T-helper 1 cell (primary cell): ENCODE measurements at regions not wholly inside any gene's neighbourhood (a gene's known extent, or its start where the extent isn't known, plus 50 kb on each side); places are given as distances from the start of the nearest gene placed in this dataset.

ENCODE experiments used
- DNase-seq, 5 donors: peaks; one replicate each; pipeline ENCODE4 v3.0.0-alpha.2; 2012 to 2020

DNA sequence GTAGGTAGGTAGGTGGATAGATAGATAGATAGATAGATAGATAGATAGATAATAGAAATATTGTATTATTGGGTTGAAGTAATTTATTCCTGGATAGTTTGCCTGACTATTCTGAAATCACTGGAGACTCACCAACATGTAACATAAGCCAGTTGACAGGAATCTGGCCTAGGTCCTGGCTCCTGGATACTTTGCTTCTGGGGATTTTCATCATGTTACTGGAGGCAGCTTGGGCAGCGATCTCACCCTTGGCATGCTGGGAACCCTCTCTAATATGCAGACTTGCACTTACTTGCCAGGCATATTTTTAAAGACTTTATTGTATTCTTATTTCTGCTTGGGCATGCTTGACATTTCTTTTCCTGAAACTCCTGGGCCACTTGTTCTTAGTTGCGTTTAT lies 709.1 kb upstream of the FZD8 start:
- no peak for DNase-seq

DNA sequence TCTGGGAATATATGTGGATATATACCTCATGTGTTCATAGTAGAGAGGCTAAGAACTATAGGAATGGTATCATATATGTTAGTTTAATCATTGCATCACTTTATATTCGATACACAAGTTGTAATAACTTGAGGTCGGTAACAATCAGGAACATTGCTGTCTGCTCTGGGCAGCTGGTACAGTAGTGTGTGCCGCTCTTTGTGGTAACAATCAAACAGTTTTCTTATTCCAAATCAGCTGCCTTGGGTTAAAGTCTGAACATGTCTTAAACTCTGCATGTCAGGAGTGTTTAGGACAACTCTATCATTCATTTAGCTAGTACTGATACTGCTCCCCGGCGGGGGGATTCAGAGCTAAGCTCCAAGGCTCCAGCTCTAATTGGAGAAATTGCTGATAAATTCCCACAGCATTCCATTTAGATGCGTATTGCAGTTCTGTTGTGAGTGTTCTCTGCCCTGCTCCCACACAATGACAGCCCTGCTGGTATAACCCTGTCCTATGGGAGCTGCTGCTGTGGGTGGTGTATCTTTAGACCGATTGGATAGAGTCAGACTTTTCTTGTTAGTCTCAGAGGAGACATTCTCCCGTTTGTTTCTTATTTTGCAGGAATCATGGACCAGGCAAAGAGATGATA lies 707.5 kb upstream of the FZD8 start:
- no peak for DNase-seq

DNA sequence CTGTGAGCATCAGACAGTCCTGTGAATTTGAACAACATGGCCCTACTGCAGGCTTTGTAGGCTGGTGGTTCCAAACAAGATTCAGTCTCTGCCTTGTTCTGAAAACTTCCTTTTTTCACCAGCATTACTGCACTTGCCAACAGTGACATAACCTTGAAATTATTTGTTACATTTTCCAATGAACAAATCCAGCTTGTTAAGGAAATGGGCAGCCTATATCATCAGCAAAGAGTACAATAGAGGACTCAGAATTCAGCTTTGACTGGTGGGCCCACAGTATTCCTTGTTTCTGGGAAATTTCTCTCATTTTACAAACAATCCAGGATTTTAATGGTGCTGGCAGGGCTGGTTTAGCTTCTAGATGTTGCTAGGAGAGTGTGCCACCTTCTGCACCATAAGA lies 703.7 kb upstream of the FZD8 start:
- DNase-seq = no peak

DNA sequence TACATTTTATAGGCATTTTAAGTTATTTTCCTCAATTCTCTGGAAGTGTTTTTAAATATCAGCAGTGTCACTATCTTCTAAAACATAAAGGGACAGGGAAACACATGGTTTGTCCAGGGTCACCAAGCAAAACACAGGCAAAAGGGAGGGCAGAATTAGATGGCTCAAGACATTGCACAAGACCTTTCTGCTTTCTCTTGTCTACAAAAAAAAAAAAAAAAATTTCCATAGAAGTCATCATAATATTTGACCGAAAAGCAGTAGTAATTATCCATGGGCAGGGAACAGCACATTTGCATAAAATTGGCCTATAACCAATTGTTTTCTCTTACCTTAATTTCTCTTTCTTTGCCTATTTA lies 703.1 kb upstream of the FZD8 start:
- no peak for DNase-seq

DNA sequence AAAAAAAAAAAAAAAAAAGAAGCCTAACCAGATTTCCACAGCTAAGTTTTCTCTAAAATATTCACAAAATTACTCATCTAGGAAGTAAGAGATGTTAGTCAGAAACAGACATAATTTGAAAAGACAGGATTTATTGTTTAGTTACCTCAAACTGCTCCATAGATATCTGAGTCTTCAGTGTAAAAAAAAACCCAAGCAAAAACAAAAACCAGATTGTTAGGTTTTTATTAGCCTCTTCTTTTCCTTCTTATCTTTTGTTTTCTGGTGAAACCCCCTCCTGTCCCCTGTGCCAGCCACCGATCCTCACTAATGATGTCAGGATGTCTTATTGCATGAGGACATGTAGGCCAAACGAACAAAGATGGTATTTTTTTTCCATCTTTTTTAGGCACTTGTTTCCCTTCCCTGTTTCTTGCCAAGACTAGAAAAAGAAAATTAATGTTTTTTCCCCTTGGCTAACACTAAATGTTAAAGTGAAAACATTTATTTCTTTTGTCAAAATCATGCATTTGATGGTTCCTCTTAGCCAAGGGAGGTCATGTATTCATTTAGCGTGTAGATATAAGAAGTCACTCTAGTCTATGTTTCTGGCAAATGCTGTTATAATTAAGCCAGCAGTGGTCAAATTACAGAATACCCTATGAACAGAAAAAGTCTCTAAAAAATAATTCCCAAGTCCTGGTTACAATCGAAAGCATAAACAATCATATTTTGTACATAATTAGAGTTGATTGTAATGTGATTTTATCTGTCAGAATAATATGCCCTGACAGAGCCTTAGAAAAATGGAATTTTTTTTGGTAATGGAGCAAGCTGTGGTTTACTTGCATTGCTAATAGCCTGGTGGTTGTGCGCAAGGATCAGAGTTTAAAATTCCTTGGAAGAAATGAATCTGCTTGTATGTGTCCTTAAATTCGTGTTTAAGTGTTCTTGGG lies 702.4 kb upstream of the FZD8 start:
- DNase-seq = no peak

DNA sequence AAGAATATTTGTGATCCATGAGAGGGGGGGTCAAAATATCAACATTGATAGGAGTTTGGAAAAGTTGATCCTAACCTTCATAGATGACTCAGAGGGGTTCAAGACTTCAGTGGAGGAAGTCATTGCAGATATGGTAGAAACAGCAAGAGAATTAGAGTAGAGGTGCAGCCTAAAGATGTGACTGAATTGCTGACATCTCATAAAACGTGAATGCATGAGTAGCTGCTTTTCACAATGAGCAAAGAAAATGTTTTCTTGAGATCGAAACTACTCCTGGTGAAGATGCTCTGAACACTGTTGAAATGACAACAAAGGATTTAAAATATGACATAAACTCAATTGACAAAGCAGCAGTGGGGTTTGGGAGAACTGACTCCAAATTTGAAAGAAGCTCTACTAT lies 700.7 kb upstream of the FZD8 start:
- no peak for DNase-seq

DNA sequence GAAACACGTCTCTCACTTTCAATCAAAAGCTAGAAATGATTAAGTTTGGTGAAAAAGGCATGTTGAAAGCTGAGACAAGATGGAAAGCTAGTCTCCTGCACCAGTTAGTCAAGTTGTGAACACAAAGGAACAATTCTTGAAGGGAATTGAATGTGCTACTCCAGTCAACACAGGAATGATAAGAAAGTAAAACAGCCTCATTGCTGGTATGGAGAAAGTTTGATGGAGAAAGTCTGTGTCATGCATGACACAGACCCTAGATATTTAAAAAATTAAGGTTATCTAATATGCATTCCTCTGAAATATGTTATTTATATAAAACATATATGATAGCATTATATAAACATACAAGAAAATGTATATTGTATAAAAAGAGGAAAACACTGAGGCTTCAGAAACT lies 699.4 kb upstream of the FZD8 start:
- no peak for DNase-seq

DNA sequence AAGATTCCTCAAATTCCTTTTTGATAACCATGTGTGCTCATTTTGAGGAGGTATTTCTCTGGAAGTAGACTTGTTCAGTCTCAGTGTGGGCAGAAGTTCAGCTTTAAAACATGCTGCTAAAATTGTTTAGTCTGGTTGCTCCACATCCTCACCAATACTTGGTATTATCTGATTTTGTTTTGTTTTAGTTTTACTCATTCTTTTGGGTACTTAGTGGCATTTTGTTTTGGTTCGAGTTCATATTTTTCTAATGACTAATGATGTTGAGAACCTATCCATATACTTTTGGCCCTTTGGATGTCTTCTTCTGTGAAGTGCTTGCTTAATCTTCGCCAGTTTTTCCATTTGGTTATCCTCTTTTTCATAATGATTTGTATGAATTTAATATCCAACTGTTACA lies 694.2 kb upstream of the FZD8 start:
- DNase-seq = no peak

DNA sequence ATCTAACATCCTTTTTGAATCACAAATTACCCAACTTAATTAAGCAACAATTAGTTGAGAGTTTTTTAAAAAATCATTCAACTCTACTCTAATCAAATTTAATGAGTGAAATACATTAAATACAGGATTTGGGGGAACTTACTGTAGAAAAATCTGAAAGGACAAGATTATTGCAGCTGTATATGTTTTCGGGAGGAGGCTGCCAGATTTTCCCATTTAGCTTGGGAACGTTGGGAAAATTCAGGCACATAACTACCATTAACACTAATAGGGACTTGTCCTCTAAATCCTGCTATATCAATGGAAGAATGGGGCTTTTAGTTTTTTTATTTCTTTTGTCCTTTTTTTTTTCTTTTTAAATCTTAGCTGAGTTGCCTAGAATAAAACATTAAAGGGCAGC lies 691.4 kb upstream of the FZD8 start:
- DNase-seq = no peak

DNA sequence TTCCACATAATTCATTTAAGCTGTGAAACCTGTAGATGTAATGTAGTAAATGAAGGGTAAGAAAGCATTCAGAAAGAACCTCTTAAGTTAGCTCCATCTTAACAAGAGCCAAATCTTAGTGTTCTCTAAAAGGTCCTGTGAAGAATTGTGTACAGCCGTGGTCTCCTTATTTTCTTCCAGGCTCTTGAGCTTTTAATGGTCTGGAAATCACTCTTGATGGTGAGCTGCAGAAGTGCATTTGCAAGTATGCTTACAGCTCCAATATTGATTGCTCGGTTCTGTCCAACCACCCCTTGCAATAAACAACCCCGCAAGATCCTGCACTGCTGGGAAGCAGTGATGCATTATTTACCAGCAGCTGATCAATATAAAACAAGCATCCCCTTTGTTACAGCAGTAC lies 690.8 kb upstream of the FZD8 start:
- DNase-seq = no peak

DNA sequence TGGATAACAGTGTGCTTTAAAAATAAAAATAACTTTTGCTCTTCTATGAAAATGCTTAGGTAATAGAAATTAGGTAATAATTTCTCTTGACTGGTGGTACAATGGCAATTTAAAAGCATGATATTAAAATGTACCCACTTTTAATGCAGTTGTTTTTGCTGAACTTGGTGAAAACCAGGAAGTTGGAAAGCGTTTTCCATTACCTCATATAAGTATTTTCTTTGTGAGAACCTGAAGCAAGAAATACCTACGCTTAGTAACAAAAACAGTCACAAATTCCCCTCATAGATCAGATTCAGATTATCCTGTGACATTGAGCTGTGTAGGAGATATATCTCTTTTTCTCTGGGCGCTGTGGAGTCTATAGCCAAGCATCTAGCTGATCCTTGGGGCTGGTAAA lies 689.0 kb upstream of the FZD8 start:
- DNase-seq = no peak

DNA sequence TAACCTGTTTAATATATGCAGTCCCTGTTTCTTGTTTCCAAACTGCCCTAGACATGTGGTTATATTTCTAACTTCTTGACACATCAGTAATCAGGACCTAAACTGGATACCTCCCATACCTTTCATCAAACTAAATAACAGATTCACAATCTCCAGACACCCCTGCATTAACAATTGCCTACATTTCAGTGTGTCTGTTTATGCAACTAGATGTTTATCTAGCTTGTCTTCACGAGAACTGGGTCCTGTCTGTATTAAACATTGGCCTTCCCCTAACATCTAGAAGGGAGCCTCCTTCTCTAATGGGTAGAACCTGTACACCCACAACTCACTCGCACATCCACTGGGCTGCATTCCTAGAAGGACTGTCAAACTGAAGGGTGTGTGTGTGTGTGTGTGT lies 683.7 kb upstream of the FZD8 start:
- DNase-seq = no peak

DNA sequence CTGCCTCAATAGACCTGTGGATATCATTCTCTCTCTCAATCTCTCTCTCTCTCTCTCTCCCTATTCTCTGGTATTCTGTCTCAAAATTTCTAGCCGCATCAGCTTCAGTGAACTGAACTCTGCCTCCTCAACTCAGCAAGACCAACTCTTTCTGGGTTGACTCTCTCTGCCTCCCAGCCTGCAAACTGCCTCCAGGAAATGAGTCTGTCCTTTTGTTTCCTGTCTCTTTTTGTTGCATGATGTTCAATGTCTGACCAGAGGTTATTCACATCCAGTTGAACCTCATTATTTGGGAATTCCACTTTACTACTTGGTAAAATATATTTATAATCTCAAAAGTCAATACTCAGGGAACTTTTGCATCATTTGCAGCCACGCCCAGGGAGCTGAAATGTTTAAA lies 682.7 kb upstream of the FZD8 start:
- no peak for DNase-seq

DNA sequence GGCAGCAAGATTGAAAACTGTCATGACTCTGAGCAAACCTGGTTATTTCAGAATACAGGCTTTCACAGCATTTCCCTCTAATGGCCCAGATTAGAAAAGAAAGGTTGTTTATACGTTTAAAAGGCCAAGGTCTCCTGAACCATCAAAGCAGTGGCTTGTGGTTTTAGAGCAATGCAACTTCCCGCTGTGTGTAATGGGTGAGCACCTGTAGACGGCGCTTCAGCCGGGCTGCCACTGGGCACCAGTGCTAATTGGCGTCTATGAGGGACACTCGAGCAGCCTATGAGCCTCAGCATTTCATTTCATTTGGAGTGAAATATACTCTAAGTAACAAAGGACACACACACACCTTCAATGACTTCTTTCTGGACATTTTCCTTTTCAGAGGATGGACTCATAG lies 671.0 kb upstream of the FZD8 start:
- no peak for DNase-seq

DNA sequence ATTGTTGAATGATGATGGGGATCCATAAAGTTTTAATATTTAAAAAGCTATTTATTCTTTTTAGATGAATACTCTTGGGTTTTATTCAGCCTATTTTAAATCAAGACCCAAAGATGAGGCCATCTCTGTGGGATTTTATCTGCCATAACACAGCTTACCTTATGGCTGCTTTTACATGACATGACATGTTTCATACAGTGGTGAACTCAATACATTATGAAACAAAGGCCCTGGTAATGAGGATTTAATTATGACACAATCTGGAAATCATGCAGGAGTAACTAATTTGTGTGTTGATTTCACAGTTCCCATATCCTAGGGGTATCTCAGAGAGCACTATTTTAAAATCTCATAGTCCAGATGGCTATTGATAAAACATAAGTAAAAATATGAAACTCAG lies 661.8 kb upstream of the FZD8 start:
- no peak for DNase-seq

DNA sequence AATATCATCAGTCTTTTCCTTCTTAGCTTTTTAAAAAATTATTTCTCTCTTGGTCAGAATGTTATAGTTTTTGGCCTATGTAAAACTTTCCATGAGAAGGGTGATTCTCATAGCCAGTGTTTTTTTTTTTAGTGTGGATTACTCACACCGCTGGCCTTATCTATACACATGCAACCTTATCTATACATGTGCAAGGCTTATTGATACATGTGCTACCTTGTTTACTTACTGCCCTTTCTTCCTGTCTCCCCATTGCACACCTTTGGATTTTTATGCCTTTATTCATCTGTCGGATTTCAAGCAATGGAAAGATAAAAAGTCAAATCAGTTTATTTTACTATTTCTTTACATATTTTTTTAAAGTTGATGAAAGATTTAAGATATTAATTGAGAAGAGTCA lies 660.0 kb upstream of the FZD8 start:
- DNase-seq = no peak

DNA sequence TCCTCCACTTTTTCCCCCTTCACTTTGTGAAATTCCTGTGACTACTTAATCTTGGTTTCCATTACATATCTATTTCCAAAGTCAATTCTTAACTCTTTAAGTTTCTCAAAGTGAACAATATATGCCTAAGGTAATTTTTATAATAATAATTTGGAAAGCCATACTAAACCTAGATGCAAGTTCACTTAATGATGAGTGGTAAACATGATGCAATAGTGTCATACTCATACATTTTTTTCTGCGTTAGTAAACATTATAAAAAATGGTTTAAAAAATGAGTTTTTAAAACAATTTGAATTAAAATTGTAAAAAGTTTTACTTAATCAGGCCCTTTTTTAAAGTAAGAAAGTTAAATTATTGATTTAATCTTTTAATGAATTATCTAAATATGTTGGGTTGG lies 659.4 kb upstream of the FZD8 start:
- no peak for DNase-seq

DNA sequence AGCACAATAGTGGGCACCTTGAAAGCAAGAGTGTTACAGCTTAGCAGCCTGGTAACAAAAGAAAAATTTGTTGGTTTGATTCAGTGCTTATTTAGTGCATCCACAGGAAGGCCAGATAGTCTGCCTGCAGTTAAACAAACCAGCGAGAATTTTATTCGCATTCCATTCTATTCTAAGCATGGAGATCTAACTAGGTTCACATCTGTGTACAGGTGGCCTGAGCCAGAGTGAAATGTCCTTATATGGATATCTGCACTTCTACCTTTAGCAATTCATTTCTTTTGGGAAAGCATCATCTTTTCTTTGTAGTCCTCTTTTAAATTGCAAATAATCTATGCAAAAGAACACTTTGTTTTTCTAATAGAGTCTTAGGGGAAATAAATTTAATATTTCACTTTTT lies 659.0 kb upstream of the FZD8 start:
- no peak for DNase-seq

DNA sequence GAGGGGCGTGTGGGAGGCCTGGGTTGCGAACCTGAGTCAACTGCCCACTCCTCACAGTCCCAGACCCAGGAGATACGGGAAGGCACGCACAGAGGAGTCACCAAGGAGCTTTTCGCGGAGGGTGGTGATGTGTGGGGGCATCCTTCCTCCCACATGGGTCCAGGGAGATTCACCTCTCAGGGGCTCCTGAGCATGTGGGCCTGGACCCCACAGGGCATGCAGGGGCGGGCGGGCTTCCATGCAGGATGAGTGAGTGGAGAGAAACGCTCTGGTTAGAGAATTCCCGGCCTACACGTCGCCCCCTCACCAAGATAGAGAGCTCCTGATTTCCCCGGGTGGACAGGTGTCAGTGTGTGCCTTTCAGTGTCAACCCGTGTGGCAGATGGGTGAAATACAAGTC lies 641.7 kb upstream of the FZD8 start:
- DNase-seq = no peak

DNA sequence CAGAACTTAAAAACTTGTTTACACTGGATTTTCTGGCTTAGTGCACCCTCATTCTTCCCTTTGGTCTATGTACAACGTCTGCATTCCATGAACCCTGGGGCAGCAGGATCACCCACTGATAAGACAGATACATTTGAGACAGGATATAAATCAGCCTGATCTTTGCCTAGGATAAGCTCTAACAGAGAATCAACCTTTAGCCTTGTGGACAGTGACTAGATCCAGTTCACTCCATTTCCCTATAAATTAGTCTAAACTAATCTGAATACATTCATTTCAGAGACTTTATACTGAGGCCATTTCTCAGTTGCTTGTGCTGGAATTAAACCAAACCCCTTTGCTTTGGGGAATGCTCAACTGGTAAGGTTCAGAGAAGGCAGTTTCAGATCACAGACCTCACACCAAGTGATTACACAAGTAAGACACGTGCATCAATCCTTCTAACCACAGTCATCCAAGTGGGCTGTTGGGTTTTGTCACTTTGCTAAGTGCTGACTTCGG lies 639.8 kb upstream of the FZD8 start:
- DNase-seq = no peak

DNA sequence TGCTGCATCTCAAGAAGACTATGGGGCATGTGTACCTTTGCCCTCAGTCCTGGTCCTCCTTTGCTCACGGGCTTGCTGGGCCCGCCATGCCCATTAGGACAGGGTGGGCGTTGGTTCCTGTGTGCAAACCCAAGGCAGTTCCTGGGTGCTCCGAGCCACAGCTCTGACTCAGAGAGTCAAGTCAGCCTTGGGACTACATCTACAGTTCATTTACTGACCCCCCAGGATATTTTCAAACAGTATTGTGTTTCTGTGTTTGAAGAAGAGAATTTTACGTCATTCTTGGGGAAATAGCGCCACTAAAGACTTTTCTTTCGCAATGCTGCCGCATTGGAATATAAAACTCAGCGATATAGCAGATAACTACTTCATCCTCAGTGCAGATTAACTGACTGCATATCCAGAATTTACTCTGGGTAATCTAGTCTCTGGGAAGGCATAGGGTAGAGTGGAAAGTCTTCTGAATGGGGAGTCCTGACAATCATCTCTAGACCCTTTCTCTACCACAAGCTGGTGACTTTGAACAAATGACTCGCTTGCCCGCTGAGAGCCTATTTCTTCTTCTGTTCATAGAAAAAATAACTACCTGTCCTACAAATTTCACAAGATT lies 638.9 kb upstream of the FZD8 start:
- DNase-seq = no peak

DNA sequence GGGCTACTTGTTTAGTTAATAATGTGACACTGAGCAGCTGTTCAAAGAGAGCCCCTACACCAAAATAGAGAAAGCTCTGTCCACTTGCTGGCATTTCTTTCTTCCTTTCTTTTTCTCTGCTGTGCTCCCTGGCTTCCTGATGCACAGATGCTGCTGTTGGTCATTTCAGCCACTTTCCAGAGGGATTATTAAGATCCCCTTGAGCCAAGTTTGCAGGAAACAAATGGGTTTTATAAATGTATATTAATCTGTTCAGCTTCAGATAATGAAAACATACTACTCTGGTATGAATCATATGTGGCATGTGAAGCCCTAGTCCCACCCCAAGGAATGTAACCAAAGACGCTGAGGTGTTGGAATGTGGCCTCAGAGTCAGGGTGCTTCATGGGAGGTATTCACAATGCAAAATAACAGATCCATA lies 638.2 kb upstream of the FZD8 start:
- DNase-seq = no peak

DNA sequence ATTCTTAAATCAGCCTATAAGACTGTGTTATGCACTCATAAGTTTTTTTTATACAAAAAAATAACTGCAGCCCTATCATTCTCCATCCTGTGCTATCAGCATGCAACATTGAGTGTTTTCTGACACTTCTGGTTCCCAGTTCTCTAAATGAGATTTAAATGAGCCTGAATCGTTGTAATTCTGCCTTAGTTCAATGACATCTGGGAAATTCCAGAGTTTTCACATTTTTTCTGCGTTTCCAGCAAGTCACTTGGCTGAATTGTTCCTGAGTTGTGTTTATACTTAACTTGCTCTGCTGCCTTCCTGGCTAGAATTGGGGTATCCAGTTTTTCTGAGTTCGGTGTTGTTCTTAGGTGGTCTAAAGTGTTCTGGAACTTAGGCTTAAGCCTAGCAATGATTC lies 636.1 kb upstream of the FZD8 start:
- no peak for DNase-seq

DNA sequence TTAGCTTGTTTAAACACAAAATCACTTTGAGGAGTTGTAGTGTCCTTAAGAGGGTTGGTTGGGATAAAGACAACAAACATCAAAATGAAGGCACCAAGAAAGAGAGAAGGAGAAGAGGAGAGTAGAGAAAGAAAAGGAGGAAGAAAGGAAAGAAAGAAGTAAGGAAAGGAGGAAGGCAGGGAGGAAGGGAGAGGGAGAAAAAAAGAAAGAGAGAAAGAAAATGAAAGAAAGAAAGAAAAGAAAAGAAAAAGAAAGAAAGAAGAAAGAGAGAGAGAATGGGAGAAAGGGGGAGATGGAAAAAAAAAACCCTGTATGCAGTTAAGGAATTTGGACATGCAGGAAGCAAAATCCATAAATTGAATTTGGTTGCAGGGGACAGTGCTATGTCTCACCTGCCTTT lies 635.4 kb upstream of the FZD8 start:
- DNase-seq = no peak
